MM.1S (cell line): ENCODE measurements at regions not wholly inside any gene's neighbourhood (a gene's known extent, or its start where the extent isn't known, plus 50 kb on each side); places are given as distances from the start of the nearest gene placed in this dataset.

Source experiments
- DNase-seq: peaks from one replicate; pipeline ENCODE4 v3.0.0-alpha.2; 2015
- H2AFZ ChIP-seq: fragments of 300-600 bp; sonication (generic); 2 replicates; pipeline ENCODE4 v1.6.0; 2016; ENCODE audit warnings: antibody characterized with exemption, low read length
- H3F3A ChIP-seq: fragments of 300-600 bp; sonication (generic); 2 replicates; pipeline ENCODE4 v1.6.1; 2016; ENCODE audit warnings: mild to moderate bottlenecking, antibody characterized with exemption, low read length, moderate library complexity, mixed read lengths; ENCODE audit not compliant: insufficient read depth
- H3K27ac ChIP-seq: fragments of 300-600 bp; sonication (generic); 2 replicates; pipeline ENCODE4 v1.5.1; 2016; ENCODE audit warnings: mild to moderate bottlenecking, low read length
- H3K27me3 ChIP-seq: fragments of 300-600 bp; sonication (generic); replicated peaks from 2 replicates; pipeline ENCODE4 v1.6.0; 2016; ENCODE audit warnings: low read length; ENCODE audit not compliant: insufficient read depth
- H3K36me3 ChIP-seq: fragments of 300-600 bp; sonication (generic); replicated peaks from 2 replicates; pipeline ENCODE4 v1.6.1; 2016; ENCODE audit warnings: mild to moderate bottlenecking, low read length, mixed read lengths; ENCODE audit not compliant: insufficient read depth
- H3K4me1 ChIP-seq: fragments of 300-600 bp; sonication (generic); 2 replicates; pipeline ENCODE4 v1.6.1; 2016; ENCODE audit warnings: low read length, mixed read lengths
- H3K4me2 ChIP-seq: fragments of 300-600 bp; sonication (generic); 2 replicates; pipeline ENCODE4 v1.6.0; 2016; ENCODE audit warnings: low read depth, low read length
- H3K4me3 ChIP-seq: fragments of 300-600 bp; sonication (generic); 2 replicates; pipeline ENCODE4 v1.5.1; 2016; ENCODE audit warnings: low read length, mixed read lengths
- H3K79me2 ChIP-seq: fragments of 300-600 bp; sonication (generic); 2 replicates; pipeline ENCODE4 v1.6.1; 2016; ENCODE audit warnings: mixed run types, low read length, mixed read lengths
- H3K9ac ChIP-seq: fragments of 300-600 bp; sonication (generic); 2 replicates; pipeline ENCODE4 v1.6.1; 2016; ENCODE audit warnings: low read length, mixed read lengths
- H3K9me2 ChIP-seq: fragments of 300-600 bp; sonication (generic); replicated peaks from 2 replicates; pipeline ENCODE4 v1.6.1; 2016; ENCODE audit warnings: mild to moderate bottlenecking, low read length, mixed read lengths; ENCODE audit not compliant: insufficient read depth
- H3K9me3 ChIP-seq: fragments of 300-600 bp; sonication (generic); replicated peaks from 2 replicates; pipeline ENCODE4 v1.6.1; 2016; ENCODE audit warnings: mild to moderate bottlenecking, low read length, mixed read lengths; ENCODE audit not compliant: insufficient read depth
- H4K20me1 ChIP-seq: fragments of 300-600 bp; sonication (generic); 2 replicates; pipeline ENCODE4 v1.6.1; 2016; ENCODE audit warnings: mild to moderate bottlenecking, low read length, moderate library complexity, mixed read lengths; ENCODE audit not compliant: insufficient read depth
- EZH2 ChIP-seq: fragments of 300-600 bp; sonication (generic); optimal IDR thresholded peaks from 2 replicates; pipeline ENCODE3; 2017; ENCODE audit warnings: low read depth, mild to moderate bottlenecking, antibody characterized with exemption, low read length, mixed read lengths
- EZH2phosphoT487 ChIP-seq: fragments of 300-600 bp; sonication (generic); IDR thresholded peaks from 2 replicates; pipeline ENCODE4 v1.6.1; 2018; ENCODE audit warnings: antibody characterized with exemption, low read length
- TF ChIP-seq, protein P1 (sequence below): fragments of 300-600 bp; sonication (generic); IDR thresholded peaks from 2 replicates; pipeline ENCODE4 v1.5.1; 2016; ENCODE audit warnings: antibody characterized with exemption, low read length, mixed read lengths

DNA sequence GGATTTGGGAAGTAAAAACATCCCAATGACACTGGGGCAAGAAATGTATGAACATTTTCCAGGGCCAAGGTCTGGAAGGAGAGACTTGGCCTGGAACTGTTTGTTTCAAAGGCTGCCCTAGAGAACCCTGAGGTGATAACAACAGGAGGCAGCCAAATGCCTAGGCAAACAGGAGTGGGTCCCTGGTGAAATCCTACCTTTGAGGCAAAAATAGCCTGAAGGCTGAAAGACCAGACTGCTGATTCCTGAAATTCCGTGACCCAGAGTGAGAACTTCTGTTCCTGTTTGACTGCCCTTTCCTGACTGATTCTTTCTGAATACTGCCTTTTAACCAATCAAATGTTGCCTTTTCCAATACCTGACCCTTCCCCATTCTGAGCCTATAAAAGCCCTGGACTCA, 196.4 kb downstream of the NSUN3 start:
- Histone ChIP-seq H3K4me1 (no peaks in the 10 kb centered on the region), H2AFZ (no peak overlapping the region), H3F3A (no peaks in the 10 kb centered on the region), H4K20me1 (no peaks in the 10 kb centered on the region), H3K9me2 (no peaks in the 10 kb centered on the region), H3K79me2 (no peaks in the 10 kb centered on the region), H3K4me2 (no peak overlapping the region), H3K36me3 (no peaks in the 10 kb centered on the region), H3K9me3 (no peaks in the 10 kb centered on the region), H3K9ac (no peak overlapping the region), H3K27me3 (no peaks in the 10 kb centered on the region), H3K27ac (no peak overlapping the region), H3K4me3 (no peak overlapping the region)
- no peak for DNase-seq
- TF ChIP-seq, protein P1, sequence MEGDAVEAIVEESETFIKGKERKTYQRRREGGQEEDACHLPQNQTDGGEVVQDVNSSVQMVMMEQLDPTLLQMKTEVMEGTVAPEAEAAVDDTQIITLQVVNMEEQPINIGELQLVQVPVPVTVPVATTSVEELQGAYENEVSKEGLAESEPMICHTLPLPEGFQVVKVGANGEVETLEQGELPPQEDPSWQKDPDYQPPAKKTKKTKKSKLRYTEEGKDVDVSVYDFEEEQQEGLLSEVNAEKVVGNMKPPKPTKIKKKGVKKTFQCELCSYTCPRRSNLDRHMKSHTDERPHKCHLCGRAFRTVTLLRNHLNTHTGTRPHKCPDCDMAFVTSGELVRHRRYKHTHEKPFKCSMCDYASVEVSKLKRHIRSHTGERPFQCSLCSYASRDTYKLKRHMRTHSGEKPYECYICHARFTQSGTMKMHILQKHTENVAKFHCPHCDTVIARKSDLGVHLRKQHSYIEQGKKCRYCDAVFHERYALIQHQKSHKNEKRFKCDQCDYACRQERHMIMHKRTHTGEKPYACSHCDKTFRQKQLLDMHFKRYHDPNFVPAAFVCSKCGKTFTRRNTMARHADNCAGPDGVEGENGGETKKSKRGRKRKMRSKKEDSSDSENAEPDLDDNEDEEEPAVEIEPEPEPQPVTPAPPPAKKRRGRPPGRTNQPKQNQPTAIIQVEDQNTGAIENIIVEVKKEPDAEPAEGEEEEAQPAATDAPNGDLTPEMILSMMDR, result no peak
- TF ChIP-seq EZH2 (no peak), EZH2phosphoT487 (no peak)

DNA sequence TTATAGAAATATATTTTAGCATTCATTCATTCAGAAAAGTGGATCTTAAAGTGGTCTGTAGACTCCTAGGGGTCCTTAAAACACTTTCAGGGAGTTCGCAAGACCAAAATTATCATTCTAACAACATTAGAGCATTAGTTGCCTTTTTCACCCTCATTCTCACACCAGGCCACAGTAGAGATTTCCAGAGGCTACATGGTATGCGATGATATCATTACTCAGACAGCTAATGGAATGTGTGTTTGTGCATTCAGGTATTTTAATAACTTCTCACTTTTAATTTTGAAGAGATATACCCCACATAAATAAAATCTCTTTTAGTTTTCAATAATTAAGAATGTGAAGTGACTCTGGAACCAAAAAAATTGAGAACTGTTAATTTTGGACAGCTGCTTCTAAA, 206.9 kb downstream of the NSUN3 start:
- no peak for DNase-seq
- H3K27me3 ChIP-seq, result no peaks in the 10 kb centered on the region
- H3K9me3 ChIP-seq, result no peaks in the 10 kb centered on the region
- no peak overlapping the region for H3K4me2 ChIP-seq
- no peak overlapping the region for H3K4me3 ChIP-seq
- TF ChIP-seq, protein P1, result no peak
- TF ChIP-seq EZH2phosphoT487 (no peak), EZH2 (no peak)
- H3K9me2 ChIP-seq, result no peaks in the 10 kb centered on the region
- no peak overlapping the region for H3K9ac ChIP-seq
- no peak overlapping the region for H2AFZ ChIP-seq
- no peaks in the 10 kb centered on the region for H3F3A ChIP-seq
- H3K79me2 ChIP-seq, result no peaks in the 10 kb centered on the region
- no peaks in the 10 kb centered on the region for H3K4me1 ChIP-seq
- H3K36me3 ChIP-seq, result no peaks in the 10 kb centered on the region
- no peak overlapping the region for H3K27ac ChIP-seq
- H4K20me1 ChIP-seq, result no peaks in the 10 kb centered on the region

DNA sequence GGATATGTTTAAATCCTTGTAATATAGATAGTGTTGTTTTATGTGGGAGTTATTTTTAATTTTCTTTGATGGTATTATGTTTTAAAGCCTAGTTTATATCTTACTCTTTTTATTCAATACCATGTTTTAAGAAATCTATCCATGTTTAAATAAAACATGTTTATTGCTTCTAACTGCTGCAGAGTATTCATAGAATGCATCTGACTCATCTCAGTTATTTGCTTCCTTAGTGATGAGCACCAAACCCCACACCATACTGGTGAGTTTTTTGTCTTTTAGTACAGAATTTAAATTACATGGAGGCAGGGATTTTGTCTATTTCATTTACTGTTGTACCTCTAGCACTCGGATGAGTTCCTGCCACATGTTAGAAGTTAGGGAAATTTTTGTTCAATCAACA, 209.2 kb downstream of the NSUN3 start:
- H3K9ac ChIP-seq, result no peak overlapping the region
- H3K36me3 ChIP-seq, result no peaks in the 10 kb centered on the region
- DNase-seq, result no peak
- TF ChIP-seq, protein P1, result no peak
- TF ChIP-seq EZH2 (no peak), EZH2phosphoT487 (no peak)
- no peak overlapping the region for H2AFZ ChIP-seq
- H3K4me2 ChIP-seq, result no peak overlapping the region
- H3K9me2 ChIP-seq, result no peaks in the 10 kb centered on the region
- no peaks in the 10 kb centered on the region for H3K9me3 ChIP-seq
- H3K27me3 ChIP-seq, result no peaks in the 10 kb centered on the region
- no peaks in the 10 kb centered on the region for H3K79me2 ChIP-seq
- no peaks in the 10 kb centered on the region for H3K4me1 ChIP-seq
- H3K27ac ChIP-seq, result no peak overlapping the region
- no peak overlapping the region for H3K4me3 ChIP-seq
- no peaks in the 10 kb centered on the region for H4K20me1 ChIP-seq
- no peaks in the 10 kb centered on the region for H3F3A ChIP-seq
